Activated CD4-positive, alpha-beta memory T cell treated with anti-CD3 and anti-CD28 coated beads, Interleukin-2, amount 10 ng/mL, durations not matched to agents 7 days and 5 days (primary cell): ENCODE measurements at regions not wholly inside any gene's neighbourhood (a gene's known extent, or its start where the extent isn't known, plus 50 kb on each side); places are given as distances from the start of the nearest gene placed in this dataset.
A peak's percentile ranks its signal among the peaks of the same experiment; 100 is the strongest.

Source experiments
- CTCF ChIA-PET: fragments of 350-600 bp; sonication (Branson Sonifier 250); formaldehyde crosslinking; loops from one replicate; lab custom pipeline; 2021; ENCODE audit warnings: antibody characterized with exemption, inconsistent platforms; lab: Charles Lee
- POLR2A ChIA-PET: fragments of 350-600 bp; sonication (Branson Sonifier 250); formaldehyde crosslinking; loops from one replicate; lab custom pipeline; 2021; ENCODE audit warnings: antibody characterized with exemption; lab: Charles Lee
- DNase-seq: peaks from one replicate; pipeline ENCODE4 v3.0.0-alpha.2; 2020
- H3K27ac Mint-ChIP-seq: one replicate; pipeline ENCODE4 v1.8.0; 2021; ENCODE audit warnings: mild to moderate bottlenecking, mixed read lengths
- H3K27me3 Mint-ChIP-seq: one replicate; pipeline ENCODE4 v1.8.0; 2021; ENCODE audit warnings: mixed read lengths
- H3K36me3 Mint-ChIP-seq: one replicate; pipeline ENCODE4 v1.8.0; 2021; ENCODE audit warnings: low read depth, mixed read lengths
- H3K4me1 Mint-ChIP-seq: one replicate; pipeline ENCODE4 v1.8.0; 2021; ENCODE audit warnings: mixed read lengths
- H3K4me3 Mint-ChIP-seq: one replicate; pipeline ENCODE4 v1.8.0; 2021; ENCODE audit warnings: mild to moderate bottlenecking, mixed read lengths
- H3K9me3 Mint-ChIP-seq: one replicate; pipeline ENCODE4 v1.8.0; 2021; ENCODE audit warnings: mixed read lengths

DNA sequence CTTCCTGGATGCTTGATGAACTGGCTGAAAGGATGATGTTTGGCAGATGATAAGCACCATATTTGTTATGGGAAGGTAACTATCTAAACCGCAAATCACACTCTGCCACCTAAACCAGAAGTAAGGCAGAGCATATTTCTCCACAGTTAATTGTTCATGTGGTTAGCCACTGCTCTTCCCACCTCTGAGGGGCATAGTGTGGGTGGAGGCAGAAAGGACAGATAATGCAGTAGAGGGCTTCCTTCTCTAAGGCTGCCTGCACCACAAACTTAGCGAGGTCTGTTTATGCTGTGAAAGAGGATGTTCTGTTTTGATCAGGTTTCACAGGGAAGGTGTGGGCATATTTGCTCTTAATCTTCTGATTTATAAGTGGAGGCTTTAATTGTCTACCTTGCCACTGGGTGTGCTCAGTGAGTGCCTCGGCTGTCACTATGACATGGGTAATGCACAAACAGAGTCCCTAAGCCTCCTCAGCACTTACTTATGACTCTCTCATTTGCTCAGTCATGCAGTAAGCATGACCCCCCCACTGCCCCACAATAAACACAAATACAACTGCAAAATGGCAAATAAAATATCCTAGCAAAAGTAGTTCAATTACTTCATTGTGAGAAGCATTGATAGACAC is 401.0 kb downstream of the TMA16 start:
- Mint-ChIP-seq H3K9me3 (peaks cover 3% of the 10 kb centered on the region), H3K4me1 (peaks cover 10% of the 10 kb centered on the region), H3K4me3 (no peak overlapping the region), H3K27ac (peak overlapping the region; percentile 1), H3K27me3 (no peaks in the 10 kb centered on the region), H3K36me3 (no peaks in the 10 kb centered on the region)
- no peak for DNase-seq
- ChIA-PET CTCF (no interaction called here), POLR2A (no interaction called here)

DNA sequence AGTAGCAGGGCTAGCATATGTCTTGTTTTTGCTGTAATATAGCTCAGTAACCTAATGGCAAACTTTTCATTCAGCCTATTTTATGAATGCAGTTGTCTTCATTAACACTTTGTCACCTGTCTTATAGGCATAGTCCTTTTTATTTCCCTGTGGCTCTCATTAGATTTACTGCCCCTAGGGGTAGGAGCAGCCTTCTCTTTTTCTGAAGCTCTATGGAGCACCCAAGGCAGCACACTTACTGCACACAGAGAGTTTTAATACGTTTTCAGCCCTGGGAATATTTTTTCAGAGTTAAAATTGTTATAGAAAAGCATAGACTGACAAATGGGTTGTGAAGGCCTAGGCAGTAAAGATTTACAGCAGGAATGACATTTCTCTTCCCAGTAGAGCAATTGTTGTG is 406.8 kb downstream of the TMA16 start:
- peaks cover 2% of the 10 kb centered on the region for H3K9me3 Mint-ChIP-seq
- H3K4me1 Mint-ChIP-seq, result peaks cover 1% of the 10 kb centered on the region
- POLR2A ChIA-PET, result no interaction called here
- no peak for DNase-seq
- CTCF ChIA-PET, result no interaction called here
- H3K27ac Mint-ChIP-seq, result no peak overlapping the region
- no peaks in the 10 kb centered on the region for H3K36me3 Mint-ChIP-seq
- no peak overlapping the region for H3K4me3 Mint-ChIP-seq
- no peaks in the 10 kb centered on the region for H3K27me3 Mint-ChIP-seq

DNA sequence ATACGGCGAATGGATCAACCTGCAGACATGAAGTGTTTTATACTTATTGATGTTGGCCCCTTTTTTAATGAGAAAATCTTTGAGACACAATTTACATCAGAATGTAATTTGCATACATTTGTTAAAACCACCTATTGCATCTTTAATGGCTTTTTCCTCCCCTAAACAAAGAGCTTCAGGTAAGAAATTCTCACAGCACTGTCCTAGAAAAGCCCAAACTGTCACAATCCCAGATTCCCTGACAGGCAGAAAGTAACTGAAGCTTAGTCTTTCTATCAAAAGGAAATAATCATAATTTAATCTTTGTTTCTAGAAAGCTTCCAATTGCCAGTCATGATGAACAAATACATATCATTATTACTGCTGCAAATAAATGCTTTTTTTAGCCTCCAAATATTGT is 407.9 kb downstream of the TMA16 start:
- CTCF ChIA-PET, result no interaction called here
- no peak overlapping the region for H3K27ac Mint-ChIP-seq
- H3K9me3 Mint-ChIP-seq, result no peaks in the 10 kb centered on the region
- H3K36me3 Mint-ChIP-seq, result no peaks in the 10 kb centered on the region
- H3K4me3 Mint-ChIP-seq, result no peak overlapping the region
- POLR2A ChIA-PET, result no interaction called here
- no peaks in the 10 kb centered on the region for H3K27me3 Mint-ChIP-seq
- no peak for DNase-seq
- no peaks in the 10 kb centered on the region for H3K4me1 Mint-ChIP-seq

DNA sequence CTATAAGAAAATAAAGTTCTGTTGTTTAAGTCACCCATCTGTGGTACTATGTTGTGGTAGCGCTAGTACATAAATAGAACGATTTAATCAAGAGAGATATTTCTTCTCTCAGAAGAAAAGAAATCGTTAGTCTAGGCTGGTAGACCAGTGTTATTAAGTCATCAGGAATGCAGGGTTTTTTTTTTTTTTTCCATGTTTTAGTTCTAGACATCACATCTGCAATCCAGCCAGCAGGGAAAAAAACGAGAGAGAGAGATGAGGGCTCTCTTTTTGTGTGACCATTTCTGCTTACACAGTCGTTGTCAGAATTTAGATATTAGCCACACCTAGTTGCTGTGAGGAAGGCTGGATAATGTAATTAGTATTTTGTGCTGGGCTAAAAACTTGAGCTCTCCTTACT is 417.4 kb downstream of the TMA16 start:
- H3K36me3 Mint-ChIP-seq, result no peaks in the 10 kb centered on the region
- H3K27ac Mint-ChIP-seq, result no peak overlapping the region
- H3K4me3 Mint-ChIP-seq, result no peak overlapping the region
- H3K4me1 Mint-ChIP-seq, result no peaks in the 10 kb centered on the region
- no peaks in the 10 kb centered on the region for H3K27me3 Mint-ChIP-seq
- CTCF ChIA-PET, result no interaction called here
- POLR2A ChIA-PET, result no interaction called here
- no peak for DNase-seq
- no peaks in the 10 kb centered on the region for H3K9me3 Mint-ChIP-seq

DNA sequence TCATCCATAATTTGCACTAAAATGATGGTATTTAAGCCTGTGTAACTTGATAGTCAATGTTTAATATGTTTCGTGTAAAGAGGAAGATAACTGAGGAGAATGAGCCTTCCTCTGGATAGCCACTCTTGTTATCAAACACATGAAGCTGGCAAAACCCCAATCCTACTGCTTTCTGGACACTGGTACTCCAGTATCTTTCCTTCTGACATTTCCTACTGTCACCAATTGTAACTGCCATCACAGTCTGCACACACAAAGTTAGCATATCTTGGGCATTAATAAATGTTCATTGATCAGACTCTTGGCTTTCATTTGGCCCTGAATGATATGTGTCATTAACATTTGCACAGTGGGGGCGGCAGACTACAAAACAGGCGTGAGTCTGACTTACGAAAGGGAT is 419.1 kb downstream of the TMA16 start:
- no peak overlapping the region for H3K4me3 Mint-ChIP-seq
- CTCF ChIA-PET, result no interaction called here
- no peaks in the 10 kb centered on the region for H3K4me1 Mint-ChIP-seq
- POLR2A ChIA-PET, result no interaction called here
- no peaks in the 10 kb centered on the region for H3K27me3 Mint-ChIP-seq
- H3K9me3 Mint-ChIP-seq, result no peaks in the 10 kb centered on the region
- no peak overlapping the region for H3K27ac Mint-ChIP-seq
- no peak for DNase-seq
- H3K36me3 Mint-ChIP-seq, result no peaks in the 10 kb centered on the region

DNA sequence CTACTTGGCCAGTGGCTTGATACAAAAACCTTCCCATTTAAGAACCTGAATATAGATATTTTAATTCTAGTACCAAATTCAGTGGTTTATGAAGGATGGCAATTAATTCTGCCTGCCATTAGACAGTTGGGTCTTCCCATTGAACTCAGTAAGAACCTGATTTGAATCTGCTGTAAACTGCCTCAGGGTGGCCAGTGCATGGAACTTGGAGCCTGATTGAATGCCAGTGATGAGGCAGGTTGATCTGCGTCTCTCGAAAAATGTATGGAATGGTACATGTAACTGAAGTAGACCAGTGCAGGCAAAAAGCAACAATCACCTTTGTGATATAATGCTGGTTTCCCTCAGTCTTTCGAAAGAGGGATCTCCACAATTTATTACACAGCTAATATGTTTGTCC is 421.4 kb downstream of the TMA16 start:
- Mint-ChIP-seq H3K4me3 (no peak overlapping the region), H3K27me3 (no peaks in the 10 kb centered on the region), H3K36me3 (no peaks in the 10 kb centered on the region), H3K9me3 (no peaks in the 10 kb centered on the region), H3K4me1 (no peaks in the 10 kb centered on the region), H3K27ac (no peak overlapping the region)
- CTCF ChIA-PET, result no interaction called here
- POLR2A ChIA-PET, result no interaction called here
- DNase-seq, result no peak

DNA sequence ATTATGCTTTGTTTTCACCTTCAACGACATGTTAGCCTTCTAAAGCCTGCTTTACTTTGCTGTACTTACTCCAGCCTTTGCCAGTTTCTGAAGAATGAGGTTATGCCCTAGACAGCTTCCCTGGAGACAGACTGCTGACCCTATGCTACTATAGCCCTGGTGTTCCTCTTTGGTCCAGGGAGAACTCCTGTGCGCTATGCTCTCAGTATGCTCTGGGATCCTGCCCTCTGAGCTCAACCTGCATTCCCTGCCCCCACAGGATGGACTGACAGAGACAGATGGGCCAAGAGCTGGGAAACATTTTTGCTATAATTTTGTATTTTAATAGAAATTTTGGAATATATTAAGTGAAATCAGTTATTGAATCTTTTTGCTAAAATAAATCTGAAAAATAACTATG is 425.9 kb downstream of the TMA16 start:
- Mint-ChIP-seq H3K9me3 (no peaks in the 10 kb centered on the region), H3K27ac (no peak overlapping the region), H3K27me3 (no peaks in the 10 kb centered on the region), H3K4me3 (no peak overlapping the region), H3K4me1 (no peaks in the 10 kb centered on the region), H3K36me3 (no peaks in the 10 kb centered on the region)
- POLR2A ChIA-PET, result no interaction called here
- DNase-seq, result no peak
- CTCF ChIA-PET, result no interaction called here

DNA sequence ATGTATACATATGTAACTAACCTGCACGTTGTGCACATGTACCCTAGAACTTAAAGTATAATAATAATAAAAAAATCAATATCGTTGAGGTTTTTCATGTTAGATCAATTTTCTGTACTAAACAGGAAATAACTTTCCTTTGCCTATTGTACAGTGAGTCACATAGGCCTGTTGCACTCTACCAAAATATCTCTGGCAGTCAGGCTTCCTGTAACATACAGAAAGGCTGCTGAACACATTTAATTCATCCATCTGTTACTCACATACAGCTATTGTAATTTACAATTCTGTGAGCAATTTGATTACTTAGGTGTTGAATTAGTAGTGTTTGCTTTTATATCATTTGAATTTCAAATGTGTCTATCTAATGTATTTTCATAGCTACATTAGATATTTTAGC is 427.8 kb downstream of the TMA16 start:
- ChIA-PET POLR2A (no interaction called here), CTCF (no interaction called here)
- no peaks in the 10 kb centered on the region for H3K27me3 Mint-ChIP-seq
- no peaks in the 10 kb centered on the region for H3K36me3 Mint-ChIP-seq
- no peak overlapping the region for H3K4me3 Mint-ChIP-seq
- no peak for DNase-seq
- no peak overlapping the region for H3K27ac Mint-ChIP-seq
- H3K9me3 Mint-ChIP-seq, result no peaks in the 10 kb centered on the region
- H3K4me1 Mint-ChIP-seq, result no peaks in the 10 kb centered on the region

DNA sequence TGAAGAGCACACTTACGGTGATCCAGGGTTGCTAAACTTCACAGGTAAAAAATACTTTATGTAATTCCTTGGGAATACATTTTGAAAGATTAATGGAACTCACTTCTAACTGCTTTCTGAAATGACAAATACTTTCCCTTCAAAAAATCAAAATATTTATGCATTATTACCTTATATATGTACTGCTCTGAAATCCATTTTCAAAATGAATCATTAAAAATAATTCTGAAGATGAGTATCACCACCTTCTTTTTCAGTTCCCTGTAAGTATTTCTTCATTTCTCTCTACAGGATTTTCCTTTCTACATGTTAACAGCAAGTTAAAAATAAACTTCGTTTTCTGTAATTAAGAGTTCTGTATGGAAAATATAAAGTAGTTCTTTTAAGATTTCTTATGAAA is 428.6 kb downstream of the TMA16 start:
- no peak for DNase-seq
- Mint-ChIP-seq H3K27me3 (no peaks in the 10 kb centered on the region), H3K36me3 (no peaks in the 10 kb centered on the region), H3K9me3 (no peaks in the 10 kb centered on the region), H3K4me1 (no peaks in the 10 kb centered on the region), H3K27ac (no peak overlapping the region), H3K4me3 (no peak overlapping the region)
- ChIA-PET CTCF (no interaction called here), POLR2A (no interaction called here)

DNA sequence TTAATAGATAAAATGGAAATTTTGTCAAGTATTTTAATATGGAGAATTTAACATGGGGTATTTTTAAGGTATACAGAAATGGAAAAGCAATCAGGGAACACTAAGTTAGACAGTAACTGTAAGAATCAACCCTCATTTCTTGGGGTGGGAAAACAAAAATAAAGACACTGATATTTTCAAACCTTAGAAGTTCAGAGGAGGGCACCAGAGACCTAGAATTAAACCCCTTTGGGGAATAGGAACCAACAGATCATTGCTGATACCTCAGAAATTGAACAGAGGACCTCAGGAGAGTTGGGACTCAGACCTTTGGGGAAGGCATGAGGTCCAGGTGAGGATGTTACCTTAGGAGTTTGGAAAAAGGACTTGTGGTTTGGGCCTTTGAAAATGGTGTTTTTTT is 435.6 kb downstream of the TMA16 start:
- CTCF ChIA-PET, result no interaction called here

DNA sequence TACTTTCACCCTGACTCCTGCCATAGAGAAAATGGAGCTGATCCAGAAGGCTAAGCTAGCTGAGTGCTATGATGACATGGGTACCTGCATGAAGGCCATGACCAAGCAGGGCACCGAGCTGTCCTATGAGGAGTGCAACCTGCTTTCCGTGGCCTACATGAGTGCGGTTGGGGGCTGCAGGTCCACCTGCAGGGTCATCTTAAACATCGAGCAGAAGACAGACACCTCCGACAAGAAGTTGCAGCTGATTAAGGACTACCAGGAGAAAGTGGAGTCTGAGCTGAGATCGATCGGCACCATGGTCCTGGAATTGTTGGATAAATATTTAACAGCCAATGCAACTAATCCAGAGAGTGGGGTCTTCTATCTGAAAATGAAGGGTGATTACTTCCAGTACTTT is 438.0 kb downstream of the TMA16 start:
- POLR2A ChIA-PET, result no interaction called here
- DNase-seq, result no peak
- H3K4me3 Mint-ChIP-seq, result no peak overlapping the region
- CTCF ChIA-PET, result no interaction called here
- H3K36me3 Mint-ChIP-seq, result no peaks in the 10 kb centered on the region
- no peak overlapping the region for H3K27ac Mint-ChIP-seq
- H3K9me3 Mint-ChIP-seq, result peaks cover 1% of the 10 kb centered on the region
- no peaks in the 10 kb centered on the region for H3K27me3 Mint-ChIP-seq
- no peaks in the 10 kb centered on the region for H3K4me1 Mint-ChIP-seq

More for the DNA sequence above, 435.6 kb downstream of the TMA16 start:
- H3K4me3 Mint-ChIP-seq, result no peak overlapping the region
- H3K4me1 Mint-ChIP-seq, result no peaks in the 10 kb centered on the region
- POLR2A ChIA-PET, result no interaction called here
- no peaks in the 10 kb centered on the region for H3K27me3 Mint-ChIP-seq
- H3K36me3 Mint-ChIP-seq, result no peaks in the 10 kb centered on the region
- no peak overlapping the region for H3K27ac Mint-ChIP-seq
- peaks cover 1% of the 10 kb centered on the region for H3K9me3 Mint-ChIP-seq
- DNase-seq, result no peak

DNA sequence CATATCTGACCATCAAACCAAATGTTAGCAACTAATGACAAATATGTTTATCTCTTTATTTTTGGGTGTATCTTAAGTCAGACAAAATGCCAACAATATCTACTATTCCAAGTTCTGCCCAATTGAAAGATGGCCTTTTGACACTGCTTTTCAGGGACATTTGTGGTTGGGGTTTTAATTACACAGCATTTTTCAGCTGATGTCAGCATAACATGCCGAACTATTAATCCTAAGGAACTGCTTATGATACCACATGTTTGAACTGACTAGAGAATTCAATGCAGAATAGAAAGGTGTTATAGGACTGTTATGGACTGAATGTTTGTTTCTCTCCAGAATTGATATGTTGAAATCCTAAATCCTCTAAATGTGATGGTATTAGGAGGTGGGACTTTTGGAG is 445.1 kb downstream of the TMA16 start:
- H3K9me3 Mint-ChIP-seq, result no peaks in the 10 kb centered on the region
- no peak overlapping the region for H3K4me3 Mint-ChIP-seq
- no peaks in the 10 kb centered on the region for H3K27me3 Mint-ChIP-seq
- no peak overlapping the region for H3K27ac Mint-ChIP-seq
- H3K36me3 Mint-ChIP-seq, result no peaks in the 10 kb centered on the region
- ChIA-PET POLR2A (no interaction called here), CTCF (no interaction called here)
- no peak for DNase-seq
- no peaks in the 10 kb centered on the region for H3K4me1 Mint-ChIP-seq

DNA sequence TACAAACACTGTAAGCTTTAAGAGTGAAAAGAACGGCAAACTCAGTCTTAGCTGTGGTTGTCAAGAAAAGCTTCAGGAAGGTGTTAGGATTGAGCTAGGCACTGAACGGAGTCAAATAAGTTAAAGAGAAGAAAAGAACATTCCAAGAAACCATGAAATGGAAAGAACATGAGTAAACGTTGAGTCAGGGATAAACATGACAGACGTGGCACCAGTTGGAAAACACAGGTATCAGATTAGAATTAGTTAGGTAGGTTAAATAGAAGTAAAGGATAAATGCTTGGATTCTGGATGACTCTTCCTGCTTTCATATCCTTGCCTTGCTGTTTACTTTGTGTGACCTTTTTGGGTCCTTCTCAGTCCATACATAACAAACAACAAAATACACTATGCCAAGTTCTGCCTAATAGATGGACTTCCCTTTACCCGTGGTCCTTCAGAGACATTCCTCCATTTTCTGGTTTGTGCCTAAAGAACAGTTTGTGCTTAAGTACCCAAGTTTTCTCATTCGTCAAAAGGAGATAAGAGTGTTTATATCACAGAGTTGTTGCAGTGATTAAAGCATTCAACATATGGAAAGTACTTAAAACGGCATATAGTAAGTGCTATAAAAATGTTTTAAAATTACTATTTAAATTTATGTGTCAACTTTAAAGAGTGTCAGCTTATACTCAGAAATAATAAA is 446.9 kb downstream of the TMA16 start:
- Mint-ChIP-seq H3K9me3 (no peaks in the 10 kb centered on the region), H3K27ac (no peak overlapping the region), H3K4me1 (no peaks in the 10 kb centered on the region), H3K27me3 (no peaks in the 10 kb centered on the region), H3K4me3 (no peak overlapping the region), H3K36me3 (no peaks in the 10 kb centered on the region)
- ChIA-PET CTCF (no interaction called here), POLR2A (no interaction called here)
- DNase-seq, result no peak

DNA sequence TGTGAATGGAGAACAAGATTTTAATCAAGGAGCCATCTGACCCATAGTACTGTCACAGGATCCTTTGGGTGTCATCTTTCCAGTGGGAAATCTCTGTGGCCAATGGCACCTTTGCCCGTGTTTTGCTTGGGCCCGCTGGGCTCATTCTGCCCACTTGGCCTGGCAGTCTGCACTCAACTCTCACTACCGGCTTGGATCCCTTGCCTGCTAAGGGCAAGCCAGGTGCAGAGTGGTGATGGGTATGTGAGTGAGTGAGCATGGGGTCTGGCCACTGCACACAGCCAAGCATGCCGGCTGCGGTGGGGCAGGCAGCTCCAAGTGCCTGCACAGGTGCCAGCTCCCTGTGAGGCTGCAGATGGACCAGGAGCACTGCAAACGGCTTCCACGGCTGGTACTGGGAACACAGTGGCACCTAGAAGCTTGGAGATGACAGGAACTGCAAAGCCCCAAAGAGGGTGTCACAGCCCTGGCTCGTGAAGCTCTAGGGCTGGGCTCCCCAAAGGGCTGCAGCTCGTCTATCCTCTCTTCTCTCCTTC is 454.5 kb downstream of the TMA16 start:
- no peak overlapping the region for H3K27ac Mint-ChIP-seq
- no peaks in the 10 kb centered on the region for H3K27me3 Mint-ChIP-seq
- DNase-seq, result no peak
- no peaks in the 10 kb centered on the region for H3K36me3 Mint-ChIP-seq
- H3K4me1 Mint-ChIP-seq, result no peaks in the 10 kb centered on the region
- no peak overlapping the region for H3K4me3 Mint-ChIP-seq
- ChIA-PET CTCF (no interaction called here), POLR2A (no interaction called here)
- H3K9me3 Mint-ChIP-seq, result no peaks in the 10 kb centered on the region
